Suprapubic skin (tissue), 4 donors: ENCODE measurements at regions not wholly inside any gene's neighbourhood (a gene's known extent, or its start where the extent isn't known, plus 50 kb on each side); places are given as distances from the start of the nearest gene placed in this dataset.

Source experiments
- CTCF ChIP-seq, 2 donors: fragments of 200-600 bp in 1 of 2; fragments of 450-650 bp in 1 of 2; sonication (generic) in 1 of 2; IDR thresholded peaks; one replicate each; pipeline ENCODE4 v1.5.1; 2016 to 2019; ENCODE audit warnings: antibody characterized with exemption in 2 of 2, mild to moderate bottlenecking in 1 of 2, moderate library complexity in 1 of 2
- EP300 ChIP-seq: sonication (generic); formaldehyde crosslinking; IDR thresholded peaks from one replicate; pipeline ENCODE4 v1.6.1; 2017; ENCODE audit warnings: antibody characterized with exemption
- POLR2A ChIP-seq, 2 donors: fragments of 450-650 bp; IDR thresholded peaks; one replicate each; pipeline ENCODE4 v1.6.1; 2017; ENCODE audit warnings: antibody characterized with exemption in 2 of 2, mild to moderate bottlenecking in 2 of 2, moderate library complexity in 2 of 2
- POLR2AphosphoS5 ChIP-seq, 3 donors: sonication (generic); formaldehyde crosslinking; IDR thresholded peaks; one replicate each; pipeline ENCODE4 v1.6.1; 2017; ENCODE audit warnings: antibody characterized with exemption in 3 of 3

- TF ChIP-seq CTCF (IDR thresholded peaks at IDR 0.05) (no peak), EP300 (no peak), POLR2A (IDR thresholded peaks at IDR 0.05) (no peak), POLR2AphosphoS5 (IDR thresholded peaks at IDR 0.05) (no peak)
Observed at GRCh38 chr3:106135451-106136160, 266.8 kb upstream of the CBLB start.
